GM19372 (cell line): ENCODE measurements at regions not wholly inside any gene's neighbourhood (a gene's known extent, or its start where the extent isn't known, plus 50 kb on each side); places are given as distances from the start of the nearest gene placed in this dataset.
"Not testable (repeated sequence)": the region's sequence is repeated elsewhere in the genome, so short reads cannot be mapped to it uniquely, and the experiment has no call there.

Experiments used
- ATAC-seq: cut with Tn5 transposase; IDR thresholded peaks from one replicate; pipeline ENCODE4 v1.9.1; 2021; ENCODE audit warnings: mild to moderate bottlenecking, low read depth, moderate library complexity; ENCODE audit not compliant: unreplicated experiment

DNA sequence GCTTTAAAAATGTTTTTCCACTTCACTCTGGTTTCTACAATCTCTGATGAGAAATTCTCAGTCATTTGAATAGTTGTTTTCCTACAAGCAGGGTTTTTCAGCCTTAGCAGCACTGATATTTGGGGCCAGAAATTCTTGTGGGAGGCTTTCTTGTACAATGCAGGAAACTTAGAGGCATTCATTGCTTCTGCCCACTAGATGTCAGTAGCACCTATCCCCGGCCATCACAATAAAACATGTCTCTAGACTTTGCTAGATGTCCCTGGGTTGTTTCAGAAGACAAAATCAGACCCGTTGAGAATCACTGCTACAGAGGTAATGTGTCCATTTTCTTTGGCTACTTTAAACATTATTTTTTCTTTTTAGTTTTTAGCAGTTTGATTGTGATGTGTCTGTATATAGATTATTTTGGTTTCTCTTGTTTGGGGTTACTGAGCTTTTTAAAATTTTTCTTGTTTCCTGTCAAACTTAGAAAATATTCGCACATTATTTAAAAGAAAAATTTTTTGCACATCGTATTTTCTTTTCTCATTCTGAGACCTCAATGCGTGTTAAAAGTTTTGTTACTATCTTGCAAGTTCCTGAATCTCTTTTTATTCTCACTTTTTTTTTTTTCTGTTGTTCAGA, 60.8 kb upstream of the CCDC179 start:
- ATAC-seq = peak; percentile 98

DNA sequence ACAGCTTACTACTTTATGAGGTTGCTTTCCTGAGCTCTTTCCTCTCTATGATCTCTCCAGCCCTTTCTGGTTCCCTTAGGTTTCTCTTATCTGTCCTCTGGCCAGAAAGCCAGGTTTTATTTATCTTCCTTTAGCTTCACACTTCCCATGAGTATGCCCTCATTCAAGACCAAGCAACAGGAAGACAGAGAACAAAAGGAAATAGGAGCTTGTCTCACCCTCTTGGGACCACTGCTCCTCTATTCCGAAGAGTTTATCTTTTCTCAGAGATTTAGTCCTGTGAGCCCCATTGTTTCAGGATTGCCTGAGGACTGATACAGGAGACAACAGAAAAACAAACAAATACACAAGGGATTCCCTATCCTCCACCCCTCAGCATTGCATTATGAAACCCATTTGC, 62.4 kb upstream of the CCDC179 start:
- ATAC-seq = no peak

DNA sequence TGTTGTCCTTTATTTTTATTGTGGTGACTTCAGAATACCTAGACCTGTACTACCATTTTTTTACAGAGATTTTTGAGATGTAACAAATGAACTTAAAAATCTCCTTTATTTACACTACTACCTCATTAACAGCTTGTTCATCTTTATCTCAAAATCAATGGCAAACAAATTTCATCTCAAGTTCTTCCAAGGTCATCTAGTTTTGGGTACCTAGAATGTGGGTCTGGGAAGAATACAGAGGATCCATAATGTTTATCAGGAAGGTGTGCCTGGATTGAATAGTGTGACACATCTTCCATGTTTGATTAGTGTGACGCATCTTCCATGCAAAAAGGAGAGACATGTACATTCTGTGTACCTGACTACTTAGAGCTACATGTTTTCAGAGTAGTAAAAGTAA, 63.3 kb upstream of the CCDC179 start:
- no peak for ATAC-seq

DNA sequence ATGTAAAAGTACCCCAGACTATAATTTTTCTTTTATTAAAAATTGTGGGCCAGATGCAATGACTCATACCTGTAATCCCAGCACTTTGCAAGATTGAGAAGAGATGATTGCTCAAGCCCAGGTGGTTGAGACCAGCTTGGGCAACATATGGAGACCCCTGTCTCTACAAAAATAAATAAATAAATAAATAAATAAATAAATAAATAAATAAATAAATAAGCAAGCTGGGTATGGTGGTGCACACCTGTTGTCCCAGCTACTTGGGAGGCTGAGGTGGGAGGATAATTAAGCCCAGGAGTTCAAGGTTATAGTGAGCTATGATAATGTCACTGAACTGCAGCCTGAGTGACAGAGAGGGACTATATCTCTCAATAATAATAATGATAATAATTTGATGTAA, 66.1 kb upstream of the CCDC179 start:
- ATAC-seq = no peak

DNA sequence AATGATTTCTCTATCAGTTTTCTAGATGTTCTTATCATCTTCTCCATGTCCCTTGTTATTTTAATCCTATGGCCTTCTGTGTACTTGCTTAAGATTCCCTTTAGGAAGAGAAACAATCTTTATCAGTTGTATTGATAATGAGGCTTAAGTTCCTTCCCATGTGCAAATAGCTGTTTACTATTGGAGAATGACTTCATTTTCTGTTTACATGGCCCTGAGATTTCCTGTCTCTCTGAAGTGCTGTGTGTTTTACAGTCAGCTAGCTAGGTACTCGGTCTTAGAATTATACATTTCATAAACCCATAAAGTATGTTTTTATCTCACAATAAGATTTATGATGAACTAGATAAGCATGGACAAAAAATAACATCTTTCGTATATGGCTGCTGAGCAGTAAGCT, 67.5 kb upstream of the CCDC179 start:
- ATAC-seq = no peak

DNA sequence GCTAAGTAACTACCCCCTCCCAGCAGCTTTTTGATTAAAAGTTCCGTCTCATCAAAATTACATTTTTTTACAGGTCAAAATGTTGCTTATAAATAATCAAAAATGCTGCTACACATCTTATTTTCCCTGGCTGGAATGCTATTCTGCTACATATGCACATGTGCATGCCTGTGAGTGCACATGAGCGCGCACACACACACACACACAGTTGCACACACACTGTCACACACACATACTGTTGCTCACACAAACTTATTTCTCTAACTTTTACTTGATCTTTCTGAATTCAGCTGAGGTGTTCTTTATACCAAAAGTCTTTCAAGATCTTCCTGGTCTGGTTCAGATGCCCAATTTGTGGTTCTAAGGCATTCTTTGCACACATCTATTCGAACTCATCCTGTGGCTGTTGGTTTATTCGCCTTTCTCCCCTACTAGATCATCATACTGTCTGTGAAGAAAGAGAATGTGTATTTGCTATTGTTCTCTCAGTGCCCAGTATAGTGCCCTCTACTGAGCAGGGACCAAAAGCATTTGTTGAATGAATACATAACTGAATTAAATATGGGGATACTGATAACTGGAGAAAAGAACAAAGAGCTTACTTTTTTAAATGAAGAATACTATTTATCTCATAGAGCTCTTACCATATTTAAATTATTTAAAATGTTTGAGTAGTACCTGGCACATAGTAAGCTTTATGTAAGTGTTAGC, 68.1 kb upstream of the CCDC179 start:
- no peak for ATAC-seq

- peak; percentile 95 for ATAC-seq
These were observed 70.7 kb upstream of the CCDC179 start for GRCh38 chr11:22930816-22931594.

GRCh38 chr11:22938691-22939090, 78.4 kb upstream of the CCDC179 start:
- ATAC-seq = no peak

DNA sequence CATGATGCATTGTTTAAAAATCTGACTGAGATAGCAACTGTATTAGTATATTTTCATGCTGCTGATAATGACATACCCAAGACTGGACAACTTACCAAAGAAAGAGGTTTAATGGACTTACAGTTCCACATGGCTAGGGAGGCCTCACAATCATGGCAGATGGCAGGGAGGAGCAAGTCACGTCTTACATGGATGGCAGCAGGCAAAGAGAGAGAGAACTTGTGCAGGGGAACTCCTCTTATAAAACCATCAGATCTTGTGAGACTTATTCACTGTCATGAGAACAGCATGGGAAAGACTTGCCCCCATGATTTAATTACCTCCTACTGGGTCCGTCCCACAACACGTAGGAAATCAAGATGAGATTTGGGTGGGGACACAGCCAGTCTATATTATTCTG, 81.3 kb upstream of the CCDC179 start:
- not testable (repeated sequence) for ATAC-seq

- no peak for ATAC-seq
These were observed 97.5 kb upstream of the CCDC179 start for GRCh38 chr11:22957786-22958185.

- no peak for ATAC-seq
These were observed 114.0 kb upstream of the CCDC179 start for GRCh38 chr11:22974251-22974650.

GRCh38 chr11:22976146-22976545, 115.9 kb upstream of the CCDC179 start:
- no peak for ATAC-seq

- ATAC-seq = no peak
These were observed 122.6 kb upstream of the CCDC179 start for GRCh38 chr11:22982903-22983302.

DNA sequence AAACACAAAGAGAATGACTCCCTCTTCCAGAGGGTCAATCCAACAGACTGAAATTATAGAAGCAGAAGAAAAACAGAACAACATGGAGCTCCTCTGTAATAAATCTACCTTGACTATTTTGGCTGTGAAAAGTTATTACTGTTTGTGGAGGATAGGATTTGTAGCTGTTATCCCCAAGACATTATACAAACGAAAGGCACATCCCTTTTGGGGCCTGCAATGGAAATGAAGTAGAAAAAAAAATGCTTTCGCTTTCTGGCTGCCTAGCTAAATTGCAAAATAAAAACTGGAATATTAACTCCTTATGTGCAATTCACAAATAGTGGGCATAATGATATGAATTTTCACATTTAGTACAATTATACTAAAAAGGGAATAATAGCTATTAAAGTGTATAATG, 123.8 kb upstream of the CCDC179 start:
- ATAC-seq = no peak

- no peak for ATAC-seq
These were observed 129.1 kb upstream of the CCDC179 start for GRCh38 chr11:22989371-22989770.

GRCh38 chr11:22991196-22991595, 130.9 kb upstream of the CCDC179 start:
- ATAC-seq = no peak

DNA sequence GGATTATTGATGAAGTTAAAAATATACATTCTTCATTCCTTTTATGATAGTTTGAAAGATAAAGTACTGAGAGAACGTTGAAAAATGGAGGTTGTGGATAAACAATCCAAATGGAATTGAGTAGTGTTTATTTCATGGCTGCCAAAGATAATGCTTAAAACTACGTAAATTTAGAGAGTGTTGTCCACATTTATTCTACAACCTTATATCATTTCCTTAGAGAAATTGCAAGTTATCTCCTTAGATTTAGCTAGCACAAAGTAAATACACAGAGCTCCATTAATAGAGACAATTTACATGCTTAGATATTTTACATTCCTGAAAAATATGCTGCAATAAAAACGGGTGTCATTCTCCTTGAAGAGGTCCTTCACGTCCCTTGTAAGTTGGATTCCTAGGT, 146.5 kb upstream of the CCDC179 start:
- ATAC-seq = no peak

- ATAC-seq = no peak
These were observed 150.6 kb upstream of the CCDC179 start for GRCh38 chr11:23010790-23011335.

GRCh38 chr11:23012930-23013329, 152.7 kb upstream of the CCDC179 start:
- ATAC-seq = no peak

DNA sequence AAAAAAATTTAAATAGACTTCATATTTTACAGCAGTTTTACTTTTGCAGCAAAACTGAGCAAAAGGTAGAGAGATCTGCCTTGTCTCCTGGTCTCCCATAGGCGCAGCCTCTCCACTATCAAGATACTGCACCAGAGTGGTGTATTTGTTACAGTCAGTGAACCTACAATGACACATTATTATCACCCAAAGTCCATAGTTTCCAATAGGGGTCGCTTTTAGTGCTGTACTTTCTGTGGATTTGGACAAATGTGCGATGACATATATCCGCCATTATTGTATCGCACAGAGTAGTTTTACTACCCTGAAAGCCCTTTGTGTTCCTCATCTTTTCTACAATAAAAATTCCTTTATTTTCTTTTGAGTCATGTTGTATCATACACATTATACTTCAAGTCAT, 153.2 kb upstream of the CCDC179 start:
- no peak for ATAC-seq

DNA sequence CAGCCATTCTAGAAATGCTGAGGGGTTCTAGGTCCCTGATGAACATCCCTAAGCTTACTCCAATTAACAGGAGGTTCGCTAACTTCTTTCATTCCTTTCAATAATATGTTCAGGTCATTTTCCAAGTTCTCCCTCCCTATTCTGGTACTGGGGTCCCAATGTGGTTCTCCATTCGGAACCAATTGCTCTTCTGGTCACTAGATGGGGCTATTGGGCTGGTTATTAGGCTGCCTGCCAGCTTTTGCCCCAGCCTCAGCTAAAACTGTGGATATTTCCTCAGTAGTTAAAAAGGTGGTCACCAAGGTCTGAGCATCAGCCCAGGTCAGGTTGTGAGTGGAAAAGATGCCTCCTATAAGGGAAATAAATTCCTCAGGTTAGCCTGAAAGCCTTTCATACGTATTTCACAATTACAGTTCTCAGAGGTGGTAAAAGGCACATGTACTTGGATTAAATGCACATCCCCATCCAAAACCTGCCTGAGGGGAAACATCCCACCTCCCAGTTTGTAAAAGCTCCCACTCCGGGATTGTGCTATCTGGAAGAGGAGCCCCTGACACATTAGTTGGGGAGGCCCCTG, 161.1 kb upstream of the CCDC179 start:
- peak; percentile 70 for ATAC-seq
